GM21723 (cell line): ENCODE measurements at regions not wholly inside any gene's neighbourhood (a gene's known extent, or its start where the extent isn't known, plus 50 kb on each side); places are given as distances from the start of the nearest gene placed in this dataset.

Experiments used
- ATAC-seq: cut with Tn5 transposase; IDR thresholded peaks from one replicate; pipeline ENCODE4 v1.9.1; 2021; ENCODE audit warnings: mild to moderate bottlenecking, moderate library complexity; ENCODE audit not compliant: unreplicated experiment

DNA sequence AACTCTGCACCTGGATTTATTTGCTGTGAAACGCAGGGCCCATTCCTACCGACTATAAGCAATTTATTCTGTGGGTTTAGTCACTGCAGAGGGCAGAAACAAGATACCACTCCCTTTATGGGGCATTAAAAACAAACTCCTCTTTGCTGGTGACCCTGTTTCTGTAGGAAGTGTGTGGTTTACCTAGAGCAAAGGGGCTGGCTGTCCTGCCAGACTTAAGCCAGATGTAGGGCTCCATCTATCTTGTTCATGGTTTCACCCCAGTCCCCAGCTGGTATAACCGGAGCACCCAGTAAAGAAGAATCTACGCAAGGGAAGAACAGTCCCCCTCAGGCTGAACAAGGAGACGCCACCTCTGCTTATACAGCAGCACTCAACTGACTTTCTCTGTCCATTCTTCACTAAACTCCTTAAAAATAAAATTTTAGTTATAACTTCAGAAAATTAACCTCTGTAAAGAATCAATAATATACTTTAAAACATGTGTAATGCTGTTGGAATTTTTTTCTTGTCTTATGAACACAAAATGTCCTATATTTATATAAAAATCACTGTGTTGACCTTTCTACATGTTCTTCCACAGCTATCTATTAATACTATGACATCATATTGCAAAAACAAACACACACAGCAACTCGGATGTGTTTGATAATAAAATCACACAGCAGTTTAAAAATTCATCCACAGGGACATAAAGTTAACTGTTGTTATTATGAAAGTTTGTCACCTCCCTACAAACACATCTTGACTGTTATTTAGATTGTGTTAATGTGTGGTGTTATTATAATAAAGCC is 126.1 kb upstream of the RPS6KA2 start:
- ATAC-seq, result no peak

GRCh38 chr6:166752097-166752496 is 125.0 kb upstream of the RPS6KA2 start:
- peak; percentile 96 for ATAC-seq

DNA sequence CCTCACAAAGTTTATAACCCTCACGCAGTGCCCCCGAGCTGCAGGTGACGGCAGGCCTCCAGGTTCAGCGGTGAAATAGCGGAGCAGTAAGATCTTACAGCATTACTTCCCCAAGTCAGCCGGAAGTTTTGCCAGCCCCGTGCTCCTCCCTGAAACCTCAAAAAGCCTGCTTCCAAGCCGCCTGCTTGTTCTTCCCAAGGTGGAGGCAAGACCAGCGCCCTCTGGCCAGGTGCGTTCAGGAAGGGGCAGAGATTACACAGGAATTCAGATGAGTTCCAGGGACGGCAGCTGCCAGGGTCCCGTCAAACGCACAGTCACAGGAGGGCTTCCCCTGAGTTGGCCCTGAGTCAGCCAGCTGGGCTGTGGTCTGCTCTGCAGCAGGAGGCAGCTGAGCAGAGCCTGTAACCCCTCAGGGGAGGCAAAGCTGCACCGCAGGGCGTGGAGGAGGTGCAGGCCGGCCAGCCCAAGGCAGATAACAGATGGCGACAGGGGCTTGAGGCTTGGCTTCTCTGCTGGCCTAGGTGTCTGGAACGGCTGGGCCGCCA is 124.1 kb upstream of the RPS6KA2 start:
- peak; percentile 75 for ATAC-seq

DNA sequence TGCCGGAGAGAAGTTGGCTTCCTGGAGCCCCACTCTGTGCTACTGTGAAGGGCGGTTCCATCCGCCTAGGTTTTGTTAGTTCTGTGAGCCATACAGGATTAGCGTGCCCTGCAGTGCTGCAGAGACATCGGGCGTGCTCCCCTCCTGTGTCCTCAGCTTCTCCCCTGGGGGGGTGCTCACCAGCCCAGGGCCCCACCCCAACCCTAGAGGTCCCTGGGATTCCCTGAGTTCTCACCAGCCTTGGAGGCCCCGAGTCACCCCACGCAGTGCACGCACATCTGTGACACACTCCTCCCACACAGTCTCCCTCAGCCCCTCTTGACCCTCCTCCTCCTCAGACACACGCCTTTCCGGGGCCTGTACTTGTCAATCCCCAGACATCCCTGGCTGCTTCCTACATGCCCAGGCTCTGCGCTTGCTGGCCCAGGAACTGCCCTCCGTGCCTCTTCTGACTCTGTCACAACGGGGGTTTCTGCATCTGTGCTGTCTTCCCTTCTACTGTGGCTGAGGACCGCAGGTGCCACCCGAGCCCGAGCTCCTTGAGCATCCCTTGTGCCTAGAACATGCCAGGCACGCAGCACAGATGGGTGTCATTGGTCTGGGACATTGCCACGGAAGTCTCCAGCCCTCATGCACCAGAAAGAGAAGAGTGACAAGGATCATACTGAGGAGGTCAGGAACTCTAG is 123.2 kb upstream of the RPS6KA2 start:
- ATAC-seq, result no peak

GRCh38 chr6:166749666-166750065 is 122.6 kb upstream of the RPS6KA2 start:
- no peak for ATAC-seq

DNA sequence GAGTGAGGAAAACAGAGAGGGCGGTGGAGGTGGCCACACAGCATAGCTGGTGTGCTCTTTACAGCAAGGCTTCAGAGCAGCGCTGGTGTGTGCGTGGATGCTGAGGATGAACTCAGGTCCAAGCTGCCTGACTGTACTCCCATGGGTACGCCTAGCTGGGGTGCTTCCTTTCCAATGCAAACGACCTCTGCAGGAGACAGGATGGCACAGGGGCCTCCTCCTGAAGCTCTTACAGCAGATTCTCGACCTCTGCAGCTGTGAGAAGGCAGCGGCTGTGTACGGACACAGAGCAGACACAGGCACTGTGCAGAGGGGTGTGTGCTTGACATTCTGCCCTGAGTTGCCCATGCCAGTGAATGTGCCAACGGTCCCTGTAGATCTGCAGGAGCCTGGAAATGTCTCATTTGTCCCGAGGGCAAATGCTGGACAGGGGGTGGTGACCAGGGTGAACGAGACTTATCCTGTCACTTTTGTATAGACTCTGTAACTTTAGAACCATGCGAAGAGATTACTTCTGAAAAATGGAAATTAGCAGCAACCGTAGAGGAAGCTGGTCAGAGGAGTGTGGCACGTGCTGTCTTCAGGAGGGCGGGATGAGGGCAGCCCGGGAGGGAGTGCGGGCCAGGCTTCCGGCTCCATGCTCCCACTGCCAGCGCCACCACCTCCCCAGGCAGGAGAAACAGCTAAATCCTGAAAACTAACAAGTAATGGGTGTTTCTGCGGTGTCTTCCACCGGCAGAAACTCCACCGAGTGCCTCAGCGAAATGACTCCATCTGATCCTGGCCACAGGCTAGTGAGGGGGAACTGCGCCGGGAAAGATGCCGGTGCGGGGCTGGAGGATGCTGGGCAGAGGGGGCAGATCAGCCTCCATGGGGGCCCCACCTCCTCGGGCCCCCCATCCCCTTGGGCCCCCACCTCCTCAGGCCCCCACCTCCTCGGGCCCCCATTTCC is 120.9 kb upstream of the RPS6KA2 start:
- no peak for ATAC-seq

GRCh38 chr6:166745801-166746668 is 119.0 kb upstream of the RPS6KA2 start:
- ATAC-seq, result no peak

- no peak for ATAC-seq
Measured at GRCh38 chr6:166744223-166745134, 117.4 kb upstream of the RPS6KA2 start.

GRCh38 chr6:166743406-166744222 is 116.6 kb upstream of the RPS6KA2 start:
- ATAC-seq, result no peak

GRCh38 chr6:166742981-166743380 is 115.9 kb upstream of the RPS6KA2 start:
- ATAC-seq, result no peak

GRCh38 chr6:166739976-166740318 is 112.9 kb upstream of the RPS6KA2 start:
- ATAC-seq, result no peak

DNA sequence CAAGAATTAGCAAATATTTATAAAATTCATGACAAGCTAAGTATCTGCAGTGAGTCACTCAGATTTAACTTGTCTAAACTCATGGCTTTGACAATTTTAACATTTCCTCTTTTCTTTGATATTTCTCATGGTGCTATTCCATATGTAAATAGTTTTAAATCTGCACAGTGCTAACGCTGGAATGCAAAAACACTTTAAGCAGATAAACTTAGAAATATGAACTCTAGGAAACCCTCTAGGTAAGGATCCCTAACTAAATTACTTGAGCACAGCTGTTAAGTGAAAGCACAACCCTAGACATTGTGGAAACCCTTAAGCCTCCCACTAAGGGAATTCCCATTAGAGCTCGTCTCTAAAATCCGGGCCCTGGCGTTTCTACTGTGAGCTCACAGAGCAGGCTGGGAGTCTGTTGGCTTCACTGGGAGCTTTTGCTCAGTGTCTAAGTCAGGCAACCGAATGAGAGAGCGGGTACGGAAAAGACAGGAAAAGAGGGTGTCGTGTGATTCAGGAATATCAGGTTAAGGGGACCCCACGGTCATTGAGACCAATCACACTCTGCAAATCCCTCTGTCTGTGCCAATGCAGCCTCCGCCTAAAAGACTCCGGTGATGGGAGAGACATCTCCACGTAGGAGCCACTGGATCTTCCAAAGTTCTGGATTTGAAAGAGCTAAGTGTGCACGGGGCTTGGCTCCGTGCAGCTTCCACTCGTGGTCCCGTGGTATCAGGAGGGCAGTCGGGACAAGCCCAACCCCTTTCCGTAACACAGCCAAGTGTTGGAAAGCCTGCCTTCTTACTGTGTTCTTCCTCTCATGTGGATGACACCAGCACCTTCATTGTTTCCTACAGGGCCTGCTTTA is 112.3 kb upstream of the RPS6KA2 start:
- no peak for ATAC-seq

DNA sequence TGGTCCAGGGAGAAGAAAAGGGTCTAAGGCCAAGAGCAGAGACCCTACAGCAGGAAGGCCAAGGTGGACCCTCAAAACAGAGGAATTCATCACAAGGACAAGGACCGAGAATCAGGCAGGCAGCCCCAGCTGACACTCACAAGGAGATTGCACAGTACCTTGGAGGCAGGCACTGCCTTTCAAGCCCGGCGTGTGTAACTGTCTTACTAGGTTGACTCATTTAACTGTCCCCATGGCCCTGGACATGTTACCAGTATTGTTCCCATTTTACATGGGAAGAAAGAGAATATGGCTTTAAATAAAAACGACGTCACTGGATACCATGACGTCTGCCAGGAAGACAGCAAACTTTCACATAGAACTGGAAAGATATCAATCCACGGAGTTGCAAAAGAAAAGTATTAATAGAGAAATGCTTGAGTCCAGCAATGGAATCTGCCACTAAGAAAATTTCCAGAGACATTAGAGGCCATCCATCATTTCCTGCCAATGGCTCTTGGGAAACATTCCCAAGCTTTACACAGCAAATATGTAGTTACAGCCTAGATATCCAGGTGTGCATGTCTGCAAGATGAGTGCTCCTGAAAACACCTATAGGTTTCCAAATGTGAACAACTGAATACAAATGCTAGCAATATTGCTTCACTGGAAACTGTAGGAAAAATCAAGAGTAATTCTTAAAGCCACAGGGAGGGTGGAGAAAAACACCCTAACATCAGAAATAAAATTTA is 111.5 kb upstream of the RPS6KA2 start:
- ATAC-seq, result no peak

DNA sequence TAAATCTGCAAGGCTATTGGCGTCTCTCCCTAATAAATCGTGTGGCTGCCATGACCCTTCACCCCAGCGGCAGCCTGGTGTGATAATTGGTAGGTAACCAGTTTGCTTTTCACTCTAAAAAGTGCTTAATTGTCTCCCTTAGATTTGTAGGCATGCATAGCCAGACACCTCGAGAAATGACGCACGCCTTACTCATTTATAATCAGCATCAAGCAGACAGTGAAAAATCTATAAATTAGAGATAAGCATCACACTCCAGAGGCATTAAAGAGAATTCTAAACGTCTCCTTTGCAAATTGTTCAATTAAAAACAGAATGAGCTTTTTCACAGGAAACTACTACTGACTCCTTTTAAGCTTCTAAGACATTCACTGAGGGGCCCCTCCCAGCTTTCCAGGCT is 110.2 kb upstream of the RPS6KA2 start:
- no peak for ATAC-seq

DNA sequence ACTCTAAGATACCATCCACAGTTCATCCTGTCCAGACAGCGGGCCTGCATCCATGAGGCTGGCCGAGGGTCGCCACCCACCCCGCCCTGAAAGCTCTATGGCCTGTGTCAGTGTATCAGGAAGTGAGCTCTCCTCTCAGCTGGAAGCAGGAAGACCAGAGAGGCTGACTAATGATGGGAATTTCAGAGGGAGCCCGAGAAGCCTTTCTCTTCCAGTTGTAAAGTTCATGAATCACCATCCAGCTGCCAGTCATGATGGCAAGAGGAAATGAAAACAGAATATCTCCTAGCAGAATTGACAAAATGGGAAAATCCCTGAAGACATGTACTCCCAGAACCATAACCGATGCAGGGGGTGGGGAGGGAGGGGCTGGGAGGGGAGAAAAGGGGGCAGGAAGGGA is 109.6 kb upstream of the RPS6KA2 start:
- ATAC-seq, result no peak

- no peak for ATAC-seq
Measured at GRCh38 chr6:166733900-166734299, 106.8 kb upstream of the RPS6KA2 start.

DNA sequence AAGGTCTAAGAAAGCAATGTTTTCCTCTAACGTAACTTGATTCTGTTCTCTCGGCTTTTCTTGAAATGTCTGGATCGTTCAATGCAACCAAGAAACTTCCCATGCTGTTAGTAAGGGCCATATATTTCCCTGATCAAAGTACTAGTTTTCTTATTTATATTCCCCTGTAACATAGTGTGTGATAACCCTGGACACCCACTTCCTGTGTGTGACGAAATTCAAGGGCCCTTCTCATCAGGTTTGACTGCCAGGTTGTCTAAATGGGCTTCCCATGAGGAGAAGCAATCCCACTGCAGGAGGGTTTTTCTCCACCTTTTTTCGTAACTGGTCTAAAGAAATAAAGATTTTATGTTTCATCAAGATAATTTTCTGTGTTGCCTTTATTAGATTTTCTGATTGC is 102.6 kb upstream of the RPS6KA2 start:
- no peak for ATAC-seq
